SK-N-MC (cell line): ENCODE measurements at regions not wholly inside any gene's neighbourhood (a gene's known extent, or its start where the extent isn't known, plus 50 kb on each side); places are given as distances from the start of the nearest gene placed in this dataset.

Source experiments
- EZH2 ChIP-seq: fragments of 200-600 bp; sonication (generic); IDR thresholded peaks from one replicate; pipeline ENCODE4 v1.6.1; 2017; ENCODE audit warnings: antibody characterized with exemption
- FOXP2 ChIP-seq: optimal IDR thresholded peaks from 2 replicates; pipeline ENCODE3; 2011; ENCODE audit warnings: mild to moderate bottlenecking, moderate library complexity; ENCODE audit not compliant: insufficient read depth; ENCODE audit errors: extremely low read length, control extremely low read depth
- POLR2AphosphoS5 ChIP-seq: IDR thresholded peaks from 2 replicates; pipeline ENCODE4 v1.6.1; 2012; ENCODE audit warnings: mild to moderate bottlenecking, low read depth, low read length, borderline replicate concordance

DNA sequence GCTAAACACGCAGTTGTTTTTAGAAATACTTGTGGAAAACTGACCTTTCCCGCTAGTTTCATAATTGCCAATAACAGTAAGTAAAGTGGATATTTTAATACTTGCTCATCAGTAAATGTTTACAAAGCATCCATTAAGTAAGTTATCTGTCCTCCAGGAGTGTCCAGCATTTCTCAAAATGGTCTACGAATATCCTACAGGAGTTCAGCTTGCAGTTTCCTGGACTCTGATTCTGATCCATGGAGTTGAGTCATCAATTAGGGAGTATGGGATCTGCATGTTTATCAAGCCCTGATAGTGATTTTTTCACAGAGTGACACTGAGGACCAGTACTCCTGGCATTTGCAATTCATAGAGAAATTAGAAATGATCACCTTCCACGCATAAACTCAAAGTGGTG lies 325.2 kb upstream of the AADAT start:
- TF ChIP-seq EZH2 = no peak
- no peak for TF ChIP-seq POLR2AphosphoS5
- no peak for TF ChIP-seq FOXP2
